OCI-LY3 (cell line): ENCODE measurements at regions not wholly inside any gene's neighbourhood (a gene's known extent, or its start where the extent isn't known, plus 50 kb on each side); places are given as distances from the start of the nearest gene placed in this dataset.

ENCODE experiments used
- H2AFZ ChIP-seq: fragments of 200-600, 300-600 bp; shearing (Covaris generic); 2 replicates; pipeline ENCODE4 v1.6.0; 2014; ENCODE audit warnings: antibody characterized with exemption, low read depth, low read length
- H3K27ac ChIP-seq: fragments of 200-600, 300-600 bp; sonication (generic); 2 replicates; pipeline ENCODE4 v1.5.1; 2014; ENCODE audit warnings: mild to moderate bottlenecking, low read length, moderate library complexity, mixed read lengths
- H3K27me3 ChIP-seq: fragments of 200-600, 300-600 bp; sonication (generic); 2 replicates; pipeline ENCODE4 v1.6.1; 2014; ENCODE audit warnings: low read depth, low read length, mixed read lengths
- H3K36me3 ChIP-seq: fragments of 200-600, 300-600 bp; sonication (generic); replicated peaks from 2 replicates; pipeline ENCODE3; 2014; ENCODE audit warnings: low read depth, low read length, mixed read lengths
- H3K4me1 ChIP-seq: fragments of 300-600, 200-600 bp; sonication (generic); 2 replicates; pipeline ENCODE4 v1.6.1; 2014; ENCODE audit warnings: low read length, mixed read lengths
- H3K4me2 ChIP-seq: fragments of 200-600, 300-600 bp; sonication (generic); 2 replicates; pipeline ENCODE4 v1.6.1; 2014; ENCODE audit warnings: low read length, mixed read lengths
- H3K4me3 ChIP-seq: fragments of 300-600, 200-600 bp; sonication (generic); 2 replicates; pipeline ENCODE4 v1.5.1; 2014; ENCODE audit warnings: antibody characterized with exemption, mild to moderate bottlenecking, low read length, moderate library complexity
- H3K79me2 ChIP-seq: fragments of 300-600, 200-600 bp; shearing (Covaris generic); 2 replicates; pipeline ENCODE4 v1.6.1; 2014; ENCODE audit warnings: mild to moderate bottlenecking, low read length, mixed read lengths
- H3K9ac ChIP-seq: fragments of 300-600, 200-600 bp; shearing (Covaris generic); 2 replicates; pipeline ENCODE4 v1.6.0; 2014; ENCODE audit warnings: mild to moderate bottlenecking, low read length, moderate library complexity
- H3K9me3 ChIP-seq: fragments of 200-600, 300-600 bp; shearing (Covaris generic); 2 replicates; pipeline ENCODE4 v1.6.1; 2014; ENCODE audit warnings: low read length, mixed read lengths; ENCODE audit not compliant: insufficient read depth
- H4K20me1 ChIP-seq: fragments of 200-600, 300-600 bp; sonication (generic); 2 replicates; pipeline ENCODE4 v1.6.1; 2016; ENCODE audit warnings: low read length, mixed read lengths; ENCODE audit not compliant: insufficient read depth
- EZH2phosphoT487 ChIP-seq: fragments of 200-600 bp; shearing (Covaris generic); IDR thresholded peaks from 2 replicates; pipeline ENCODE4 v1.6.1; 2018; ENCODE audit warnings: antibody characterized with exemption, mixed run types, low read depth
- TF ChIP-seq, protein P1 (sequence below): fragments of 200-600, 300-600 bp; sonication (generic); IDR thresholded peaks from 2 replicates; pipeline ENCODE4 v1.5.1; 2014; ENCODE audit warnings: antibody characterized with exemption, low read length, low read depth

DNA sequence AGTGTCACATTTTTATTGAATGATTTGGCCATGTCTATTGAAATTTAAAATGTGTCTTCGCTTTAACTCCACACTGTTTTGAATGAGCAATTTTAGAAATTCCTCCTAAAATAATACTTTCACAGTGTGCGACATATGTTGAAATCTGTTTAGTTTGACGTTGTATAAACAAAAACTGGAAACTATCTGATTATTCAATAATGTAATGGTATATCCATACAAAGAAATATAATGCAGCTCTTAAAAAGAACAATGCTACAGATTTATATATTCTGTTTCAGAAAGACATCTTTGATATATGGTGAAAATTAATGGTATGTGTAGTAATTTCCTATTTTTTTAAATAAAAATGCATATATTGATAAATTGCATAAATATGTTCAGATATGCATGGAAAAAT, 268.7 kb upstream of the SORL1-AS1 start:
- Histone ChIP-seq H3K27ac (no peak overlapping the region), H3K4me1 (peaks cover 7% of the 10 kb centered on the region), H3K79me2 (no peaks in the 10 kb centered on the region), H3K36me3 (no peaks in the 10 kb centered on the region), H3K9ac (no peak overlapping the region), H3K27me3 (no peaks in the 10 kb centered on the region), H2AFZ (no peak overlapping the region), H4K20me1 (no peaks in the 10 kb centered on the region), H3K9me3 (no peaks in the 10 kb centered on the region), H3K4me2 (no peak overlapping the region), H3K4me3 (no peak overlapping the region)
- no peak for TF ChIP-seq EZH2phosphoT487
- TF ChIP-seq, protein P1, sequence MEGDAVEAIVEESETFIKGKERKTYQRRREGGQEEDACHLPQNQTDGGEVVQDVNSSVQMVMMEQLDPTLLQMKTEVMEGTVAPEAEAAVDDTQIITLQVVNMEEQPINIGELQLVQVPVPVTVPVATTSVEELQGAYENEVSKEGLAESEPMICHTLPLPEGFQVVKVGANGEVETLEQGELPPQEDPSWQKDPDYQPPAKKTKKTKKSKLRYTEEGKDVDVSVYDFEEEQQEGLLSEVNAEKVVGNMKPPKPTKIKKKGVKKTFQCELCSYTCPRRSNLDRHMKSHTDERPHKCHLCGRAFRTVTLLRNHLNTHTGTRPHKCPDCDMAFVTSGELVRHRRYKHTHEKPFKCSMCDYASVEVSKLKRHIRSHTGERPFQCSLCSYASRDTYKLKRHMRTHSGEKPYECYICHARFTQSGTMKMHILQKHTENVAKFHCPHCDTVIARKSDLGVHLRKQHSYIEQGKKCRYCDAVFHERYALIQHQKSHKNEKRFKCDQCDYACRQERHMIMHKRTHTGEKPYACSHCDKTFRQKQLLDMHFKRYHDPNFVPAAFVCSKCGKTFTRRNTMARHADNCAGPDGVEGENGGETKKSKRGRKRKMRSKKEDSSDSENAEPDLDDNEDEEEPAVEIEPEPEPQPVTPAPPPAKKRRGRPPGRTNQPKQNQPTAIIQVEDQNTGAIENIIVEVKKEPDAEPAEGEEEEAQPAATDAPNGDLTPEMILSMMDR, result no peak

DNA sequence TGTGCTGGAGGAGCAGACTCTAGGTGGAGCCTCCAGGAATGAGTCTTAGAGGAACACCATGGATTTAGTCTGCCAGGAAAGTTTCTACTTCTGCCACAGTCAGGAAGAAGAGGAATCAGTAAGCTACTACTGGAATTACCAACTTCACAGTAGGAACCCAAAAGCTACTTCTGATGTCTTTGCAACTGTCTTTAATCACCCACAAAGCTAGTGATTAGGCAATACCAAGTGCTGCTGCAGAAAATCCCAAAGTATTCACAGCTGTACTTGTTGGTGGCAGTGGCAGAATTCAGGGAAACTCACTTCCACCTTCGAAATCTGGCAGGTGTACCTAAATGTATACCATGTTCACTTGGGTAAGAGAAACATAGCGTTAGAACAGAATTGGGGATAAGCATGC, 264.5 kb upstream of the SORL1-AS1 start:
- H3K36me3 ChIP-seq, result no peaks in the 10 kb centered on the region
- H3K4me1 ChIP-seq, result no peaks in the 10 kb centered on the region
- no peak overlapping the region for H3K4me3 ChIP-seq
- H3K79me2 ChIP-seq, result no peaks in the 10 kb centered on the region
- TF ChIP-seq, protein P1, result no peak
- no peak for TF ChIP-seq EZH2phosphoT487
- H2AFZ ChIP-seq, result no peak overlapping the region
- H3K9me3 ChIP-seq, result no peaks in the 10 kb centered on the region
- no peaks in the 10 kb centered on the region for H3K27me3 ChIP-seq
- H4K20me1 ChIP-seq, result no peaks in the 10 kb centered on the region
- H3K4me2 ChIP-seq, result no peak overlapping the region
- H3K27ac ChIP-seq, result no peak overlapping the region
- H3K9ac ChIP-seq, result no peak overlapping the region

- Histone ChIP-seq H3K4me2 (no peak overlapping the region), H3K27ac (no peak overlapping the region), H3K4me3 (no peak overlapping the region), H3K36me3 (no peaks in the 10 kb centered on the region), H3K4me1 (no peaks in the 10 kb centered on the region), H4K20me1 (no peaks in the 10 kb centered on the region), H3K9ac (no peak overlapping the region), H3K27me3 (no peaks in the 10 kb centered on the region), H2AFZ (no peak overlapping the region), H3K79me2 (no peaks in the 10 kb centered on the region), H3K9me3 (no peaks in the 10 kb centered on the region)
- no peak for TF ChIP-seq EZH2phosphoT487
- TF ChIP-seq, protein P1, result no peak
These were observed 263.3 kb upstream of the SORL1-AS1 start for GRCh38 chr11:121716060-121716459.

DNA sequence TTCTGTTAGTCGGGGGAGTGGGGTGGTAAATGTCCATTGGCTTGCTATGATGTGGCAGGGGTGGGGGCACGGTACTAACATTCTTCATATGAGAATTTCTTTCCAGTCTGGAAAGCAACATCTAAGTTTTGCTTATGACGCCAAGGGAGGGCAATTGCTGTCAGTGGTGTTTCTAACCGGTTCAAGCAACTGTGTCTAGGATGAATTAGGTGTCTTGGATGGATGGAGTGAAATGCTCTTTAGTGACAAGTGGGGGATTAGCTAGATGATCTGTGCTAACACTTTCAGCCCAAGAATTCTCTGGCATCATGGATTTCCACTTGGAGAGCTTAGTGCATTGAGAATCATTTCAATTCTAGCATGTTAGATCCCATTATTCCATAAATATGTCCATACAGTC, 262.6 kb upstream of the SORL1-AS1 start:
- Histone ChIP-seq H4K20me1 (no peaks in the 10 kb centered on the region), H3K4me3 (no peak overlapping the region), H2AFZ (no peak overlapping the region), H3K27ac (no peak overlapping the region), H3K4me1 (no peaks in the 10 kb centered on the region), H3K27me3 (no peaks in the 10 kb centered on the region), H3K9ac (no peak overlapping the region), H3K79me2 (no peaks in the 10 kb centered on the region), H3K36me3 (no peaks in the 10 kb centered on the region), H3K4me2 (no peak overlapping the region), H3K9me3 (no peaks in the 10 kb centered on the region)
- TF ChIP-seq, protein P1, result no peak
